PC-9 (cell line): ENCODE measurements at regions not wholly inside any gene's neighbourhood (a gene's known extent, or its start where the extent isn't known, plus 50 kb on each side); places are given as distances from the start of the nearest gene placed in this dataset.

ENCODE experiments used
- BruUV-seq: library from RNA; stranded (reverse); fragments of 400-500 nt; replicated peaks from 2 replicates; lab custom pipeline; 2021; lab: Mats Ljungman, UMichigan
- CTCF ChIA-PET: fragments of 300-600 bp; sonication (Branson Sonifier 250); formaldehyde crosslinking; loops from one replicate; lab custom pipeline; 2022; ENCODE audit warnings: antibody characterized with exemption; lab: Charles Lee
- POLR2A ChIA-PET: fragments of 300-600 bp; sonication (Branson Sonifier 250); formaldehyde crosslinking; loops from one replicate; lab custom pipeline; 2022; ENCODE audit warnings: antibody characterized with exemption; ENCODE audit not compliant: unreplicated experiment; lab: Charles Lee
- DNase-seq, 2 experiments: peaks; one replicate each; pipeline versions ENCODE4 v3.0.0 to v3.0.0-alpha.2; 2015 to 2022; ENCODE audit warnings: mixed read lengths in 1 of 2
- H2AFZ ChIP-seq: fragments of 200-600 bp; sonication (generic); 2 replicates; pipeline ENCODE4 v1.8.1; 2017; ENCODE audit warnings: antibody characterized with exemption
- H3F3A ChIP-seq: fragments of 200-600 bp; sonication (generic); 2 replicates; pipeline ENCODE4 v1.8.1; 2017; ENCODE audit warnings: antibody characterized with exemption, mild to moderate bottlenecking, low read depth; ENCODE audit not compliant: insufficient read depth
- H3K27ac ChIP-seq: fragments of 200-600 bp; sonication (generic); 2 replicates; pipeline ENCODE4 v1.6.1; 2016; ENCODE audit warnings: mixed run types
- H3K27me3 ChIP-seq: fragments of 200-600 bp; sonication (generic); 2 replicates; pipeline ENCODE4 v1.6.1; 2016; ENCODE audit warnings: low read depth, mixed run types; ENCODE audit not compliant: insufficient read depth
- H3K36me3 ChIP-seq: fragments of 200-600 bp; sonication (generic); 2 replicates; pipeline ENCODE4 v1.6.1; 2016; ENCODE audit warnings: low read depth, mixed run types
- H3K4me1 ChIP-seq: fragments of 200-600 bp; sonication (generic); replicated peaks from 2 replicates; pipeline ENCODE4 v1.6.1; 2016; ENCODE audit warnings: mixed run types; ENCODE audit not compliant: insufficient read depth
- H3K4me2 ChIP-seq: fragments of 200-600 bp; sonication (generic); 2 replicates; pipeline ENCODE4 v1.6.1; 2017; ENCODE audit warnings: mixed run types
- H3K4me3 ChIP-seq: fragments of 200-600 bp; sonication (generic); 2 replicates; pipeline ENCODE4 v1.6.1; 2016; ENCODE audit warnings: mixed run types
- H3K79me2 ChIP-seq: fragments of 200-600 bp; sonication (generic); 2 replicates; pipeline ENCODE4 v1.6.1; 2017; ENCODE audit warnings: low read depth, mixed run types
- H3K9me2 ChIP-seq: fragments of 200-600 bp; sonication (generic); 2 replicates; pipeline ENCODE4 v1.8.1; 2017; ENCODE audit warnings: mild to moderate bottlenecking; ENCODE audit not compliant: insufficient read depth
- H3K9me3 ChIP-seq: fragments of 200-600 bp; sonication (generic); 2 replicates; pipeline ENCODE4 v1.8.1; 2016; ENCODE audit warnings: low read depth; ENCODE audit not compliant: insufficient read depth
- H4K20me1 ChIP-seq: fragments of 200-600 bp; sonication (generic); 2 replicates; pipeline ENCODE4 v1.8.1; 2017; ENCODE audit not compliant: insufficient read depth
- EZH2 ChIP-seq: fragments of 200-600 bp; sonication (generic); IDR thresholded peaks from 2 replicates; pipeline ENCODE4 v1.8.0; 2017; ENCODE audit warnings: antibody characterized with exemption, low read depth
- intact Hi-C: fragments of 100-400 bp; cut with micrococcal nuclease; formaldehyde crosslinking; loops from one replicate; pipeline ENCODE4 v1.10.0; 2022; ENCODE audit not compliant: unreplicated experiment
- TF ChIP-seq, protein P1 (sequence below): fragments of 200-600 bp; sonication (generic); conservative IDR thresholded peaks from 2 replicates; pipeline ENCODE4 v1.6.1; 2017; ENCODE audit warnings: mixed run types, antibody characterized with exemption, mild to moderate bottlenecking, moderate library complexity

GRCh38 chr11:90798769-90799168 is 575.9 kb upstream of the CHORDC1 start:
- DNase-seq: no peak
- BruUV-seq: no TSS peak
- H3K9me3 ChIP-seq: no peaks in the 10 kb centered on the region; the same call in 1 of the 2 replicates
- peaks cover 9% of the 10 kb centered on the region for H3K4me1 ChIP-seq
- ChIA-PET POLR2A (no interaction called here), CTCF (no interaction called here)
- intact Hi-C loops: no loop called here
- H3K27me3 ChIP-seq: no peaks in the 10 kb centered on the region
- no peaks in the 10 kb centered on the region for H3K36me3 ChIP-seq
- no peaks in the 10 kb centered on the region for H3K79me2 ChIP-seq
- no peak overlapping the region for H3K4me3 ChIP-seq
- H4K20me1 ChIP-seq: no peaks in the 10 kb centered on the region
- H3F3A ChIP-seq: no peaks in the 10 kb centered on the region
- H3K27ac ChIP-seq: no peak overlapping the region
- TF ChIP-seq, protein P1, sequence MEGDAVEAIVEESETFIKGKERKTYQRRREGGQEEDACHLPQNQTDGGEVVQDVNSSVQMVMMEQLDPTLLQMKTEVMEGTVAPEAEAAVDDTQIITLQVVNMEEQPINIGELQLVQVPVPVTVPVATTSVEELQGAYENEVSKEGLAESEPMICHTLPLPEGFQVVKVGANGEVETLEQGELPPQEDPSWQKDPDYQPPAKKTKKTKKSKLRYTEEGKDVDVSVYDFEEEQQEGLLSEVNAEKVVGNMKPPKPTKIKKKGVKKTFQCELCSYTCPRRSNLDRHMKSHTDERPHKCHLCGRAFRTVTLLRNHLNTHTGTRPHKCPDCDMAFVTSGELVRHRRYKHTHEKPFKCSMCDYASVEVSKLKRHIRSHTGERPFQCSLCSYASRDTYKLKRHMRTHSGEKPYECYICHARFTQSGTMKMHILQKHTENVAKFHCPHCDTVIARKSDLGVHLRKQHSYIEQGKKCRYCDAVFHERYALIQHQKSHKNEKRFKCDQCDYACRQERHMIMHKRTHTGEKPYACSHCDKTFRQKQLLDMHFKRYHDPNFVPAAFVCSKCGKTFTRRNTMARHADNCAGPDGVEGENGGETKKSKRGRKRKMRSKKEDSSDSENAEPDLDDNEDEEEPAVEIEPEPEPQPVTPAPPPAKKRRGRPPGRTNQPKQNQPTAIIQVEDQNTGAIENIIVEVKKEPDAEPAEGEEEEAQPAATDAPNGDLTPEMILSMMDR: no peak
- TF ChIP-seq EZH2: no peak
- no peaks in the 10 kb centered on the region for H3K9me2 ChIP-seq
- H2AFZ ChIP-seq: no peak overlapping the region; the same call in 1 of the 2 replicates
- H3K4me2 ChIP-seq: no peak overlapping the region

GRCh38 chr11:90795746-90796145 is 572.9 kb upstream of the CHORDC1 start:
- 0 out of 2 replicates have a peak overlapping the region, but pooled peaks have one; percentile 28 for H2AFZ ChIP-seq
- H3K4me3 ChIP-seq: no peak overlapping the region
- no TSS peak for BruUV-seq
- ChIA-PET CTCF (no interaction called here), POLR2A (no interaction called here)
- no peaks in the 10 kb centered on the region for H4K20me1 ChIP-seq
- no peaks in the 10 kb centered on the region for H3K9me2 ChIP-seq
- H3K4me2 ChIP-seq: no peak overlapping the region
- H3F3A ChIP-seq: no peaks in the 10 kb centered on the region
- H3K36me3 ChIP-seq: no peaks in the 10 kb centered on the region
- TF ChIP-seq, protein P1: no peak
- no peak for TF ChIP-seq EZH2
- H3K9me3 ChIP-seq: no peaks in the 10 kb centered on the region
- H3K79me2 ChIP-seq: no peaks in the 10 kb centered on the region
- H3K4me1 ChIP-seq: no peaks in the 10 kb centered on the region
- intact Hi-C loops: no loop called here
- no peak for DNase-seq
- H3K27ac ChIP-seq: no peak overlapping the region
- no peaks in the 10 kb centered on the region for H3K27me3 ChIP-seq

DNA sequence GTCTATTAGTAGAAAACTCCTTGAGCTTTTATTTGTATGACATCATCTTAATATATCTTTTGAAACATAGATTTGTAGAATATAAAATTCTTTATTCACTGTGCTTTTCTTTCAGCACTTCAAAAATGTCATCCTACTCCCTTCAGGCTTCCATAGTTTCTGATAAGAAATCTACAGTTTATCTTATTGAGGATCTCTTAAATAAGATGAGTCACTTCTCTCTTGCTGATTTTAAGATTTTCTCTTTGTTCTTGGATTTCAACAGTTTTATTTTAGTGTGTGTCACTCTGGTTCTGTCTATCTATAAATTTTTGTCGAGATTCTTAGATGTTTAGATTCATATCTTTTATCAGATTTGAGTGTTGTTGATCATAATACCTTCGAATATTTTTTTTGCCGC is 566.1 kb upstream of the CHORDC1 start:
- Histone ChIP-seq H3K27ac (no peak overlapping the region), H3K4me2 (no peak overlapping the region), H3K27me3 (no peaks in the 10 kb centered on the region), H3K36me3 (no peaks in the 10 kb centered on the region), H3K9me2 (no peaks in the 10 kb centered on the region; the same call in 1 of the 2 replicates), H3F3A (no peaks in the 10 kb centered on the region), H4K20me1 (no peaks in the 10 kb centered on the region), H2AFZ (no peak overlapping the region), H3K79me2 (no peaks in the 10 kb centered on the region), H3K9me3 (peaks cover 6% of the 10 kb centered on the region; the same call in 1 of the 2 replicates), H3K4me3 (no peak overlapping the region), H3K4me1 (no peaks in the 10 kb centered on the region)
- TF ChIP-seq, protein P1: no peak
- TF ChIP-seq EZH2: no peak
- ChIA-PET CTCF (no interaction called here), POLR2A (no interaction called here)
- intact Hi-C loops: no loop called here
- no TSS peak for BruUV-seq
- no peak for DNase-seq
